CD14-positive monocyte (primary cell): ENCODE measurements at regions not wholly inside any gene's neighbourhood (a gene's known extent, or its start where the extent isn't known, plus 50 kb on each side); places are given as distances from the start of the nearest gene placed in this dataset.

Source experiments
- DNase-seq, 3 donors: peaks; one replicate each; pipeline ENCODE4 v3.0.0-alpha.2; 2011 to 2022
- H2AFZ ChIP-seq: 2 replicates; pipeline ENCODE4 v1.6.0; 2012; ENCODE audit warnings: mild to moderate bottlenecking, low read depth, low read length, inconsistent platforms; ENCODE audit not compliant: insufficient read depth, poor library complexity, severe bottlenecking
- H3K27ac ChIP-seq, 2 donors: 1 replicate in 1 of 2; 2 replicates in 1 of 2; pipeline ENCODE4 v1.5.1; 2012 to 2013; ENCODE audit warnings: low read length in 2 of 2, control low read depth in 1 of 2, inconsistent platforms in 1 of 2, low read depth in 1 of 2, mild to moderate bottlenecking in 1 of 2
- H3K27me3 ChIP-seq, 2 donors: one replicate each; pipeline versions ENCODE4 v1.6.0 to v1.6.1; 2011 to 2013; ENCODE audit warnings: low read length in 2 of 2; ENCODE audit not compliant: control insufficient read depth in 2 of 2, insufficient read depth in 2 of 2
- H3K36me3 ChIP-seq, 2 donors: replicated peaks in 1 of 2; 1 replicate in 1 of 2; 2 replicates in 1 of 2; pipeline versions ENCODE4 v1.5.1 to v1.6.1; 2012 to 2013; ENCODE audit warnings: low read length in 2 of 2, control low read depth in 1 of 2, inconsistent platforms in 1 of 2, mild to moderate bottlenecking in 1 of 2; ENCODE audit not compliant: insufficient read depth in 2 of 2, control insufficient read depth in 1 of 2
- H3K4me1 ChIP-seq, 2 donors: 1 replicate in 1 of 2; 2 replicates in 1 of 2; pipeline versions ENCODE4 v1.5.1 to v1.6.1; 2012 to 2013; ENCODE audit warnings: low read length in 2 of 2, control low read depth in 1 of 2, inconsistent platforms in 1 of 2, mild to moderate bottlenecking in 1 of 2, moderate library complexity in 1 of 2; ENCODE audit not compliant: insufficient read depth in 2 of 2, control insufficient read depth in 1 of 2
- H3K4me2 ChIP-seq: replicated peaks from 2 replicates; pipeline ENCODE3; 2012; ENCODE audit warnings: low read length, moderate library complexity, mild to moderate bottlenecking; ENCODE audit not compliant: poor library complexity, severe bottlenecking; ENCODE audit errors: extremely low read depth
- H3K4me3 ChIP-seq, 3 experiments: fragments of 200-600 bp in 1 of 3; sonication (generic) in 1 of 3; replicated peaks in 1 of 3; 1 replicate in 2 of 3; 2 replicates in 1 of 3; pipeline ENCODE4 v1.5.1; 2011 to 2013; ENCODE audit warnings: low read length in 3 of 3, mild to moderate bottlenecking in 3 of 3, control low read depth in 2 of 3, low read depth in 2 of 3, inconsistent platforms in 1 of 3, moderate library complexity in 1 of 3
- H3K79me2 ChIP-seq: 2 replicates; pipeline ENCODE4 v1.6.0; 2012; ENCODE audit warnings: mild to moderate bottlenecking, control low read depth, inconsistent platforms, low read length, moderate library complexity; ENCODE audit not compliant: insufficient read depth
- H3K9ac ChIP-seq: 2 replicates; pipeline ENCODE4 v1.6.0; 2017; ENCODE audit warnings: low read length, mild to moderate bottlenecking; ENCODE audit not compliant: insufficient read depth, poor library complexity, severe bottlenecking
- H3K9me3 ChIP-seq, 2 donors: replicated peaks in 1 of 2; 1 replicate in 1 of 2; 2 replicates in 1 of 2; pipeline versions ENCODE4 v1.5.1 to v1.6.1; 2012 to 2013; ENCODE audit warnings: low read length in 2 of 2, control low read depth in 1 of 2; ENCODE audit not compliant: control insufficient read depth in 1 of 2, insufficient read depth in 1 of 2
- H4K20me1 ChIP-seq: 2 replicates; pipeline ENCODE4 v1.6.0; 2012; ENCODE audit warnings: mild to moderate bottlenecking, low read length, control low read depth, moderate library complexity; ENCODE audit not compliant: insufficient read depth
- H3K27ac Mint-ChIP-seq, 7 donors: one replicate each; pipeline ENCODE4 v1.8.0; 2020; ENCODE audit warnings: mild to moderate bottlenecking in 7 of 7, mixed read lengths in 7 of 7, moderate library complexity in 6 of 7, inconsistent platforms in 2 of 7
- H3K27me3 Mint-ChIP-seq, 3 donors: one replicate each; pipeline ENCODE4 v1.8.0; 2021 to 2022; ENCODE audit warnings: low read depth in 3 of 3, mild to moderate bottlenecking in 3 of 3, mixed read lengths in 3 of 3, moderate library complexity in 3 of 3, inconsistent platforms in 1 of 3
- H3K36me3 Mint-ChIP-seq, 2 donors: one replicate each; pipeline ENCODE4 v1.8.0; 2020; ENCODE audit warnings: mixed read lengths in 2 of 2, inconsistent platforms in 1 of 2, mild to moderate bottlenecking in 1 of 2
- H3K4me1 Mint-ChIP-seq: one replicate; pipeline ENCODE4 v1.8.0; 2020; ENCODE audit warnings: mild to moderate bottlenecking, mixed read lengths
- H3K4me3 Mint-ChIP-seq, 2 donors: one replicate each; pipeline ENCODE4 v1.8.0; 2020; ENCODE audit warnings: mild to moderate bottlenecking in 2 of 2, mixed read lengths in 2 of 2, moderate library complexity in 1 of 2
- H3K9me3 Mint-ChIP-seq, 7 donors: one replicate each; pipeline ENCODE4 v1.8.0; 2020 to 2022; ENCODE audit warnings: mixed read lengths in 7 of 7, mild to moderate bottlenecking in 6 of 7, moderate library complexity in 6 of 7, inconsistent platforms in 2 of 7
- CTCF ChIP-seq: fragments of 200-600 bp; IDR thresholded peaks from one replicate; pipeline ENCODE4 v1.8.0; 2022; ENCODE audit warnings: antibody characterized with exemption, mild to moderate bottlenecking
- WGBS: methylation state at CpG from one replicate; pipeline ENCODE4 v1.1.5; 2013; ENCODE audit warnings: missing lambda C conversion rate; ENCODE audit not compliant: insufficient coverage; 5-methylcytosine and 5-hydroxymethylcytosine counted together
- intact Hi-C, 2 donors: fragments of 100-400 bp; cut with micrococcal nuclease; formaldehyde crosslinking; loops; one replicate each; pipeline versions ENCODE4 v1.15.0 to v1.15.1; 2023

DNA sequence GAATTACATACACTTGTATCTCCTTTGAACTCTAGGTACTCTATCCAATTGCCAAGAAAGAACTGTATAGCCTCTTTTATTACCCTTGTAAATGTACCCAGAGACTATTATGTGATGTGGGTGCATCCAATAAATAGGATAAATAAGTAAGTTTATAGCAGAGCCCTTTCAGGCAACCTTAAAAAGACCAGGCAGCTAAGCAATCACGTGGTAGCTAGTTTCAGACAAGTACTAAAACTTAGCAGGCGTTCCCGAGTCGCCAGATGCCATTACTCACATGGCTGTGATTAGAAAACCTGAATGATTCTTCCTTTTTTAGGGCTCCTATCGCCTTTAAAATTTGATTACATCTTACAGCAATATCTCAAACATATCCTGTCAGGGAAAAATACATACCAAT, 1303.0 kb downstream of the EFNB2 start:
- Histone ChIP-seq H3K4me2 (no peak overlapping the region), H3K79me2 (no peaks in the 10 kb centered on the region), H3K27ac (no peak overlapping the region), H3K4me1 (no peaks in the 10 kb centered on the region), H3K4me3 (no peak overlapping the region), H3K9me3 (no peaks in the 10 kb centered on the region), H3K9ac (no peak overlapping the region), H3K27me3 (no peaks in the 10 kb centered on the region), H3K36me3 (no peaks in the 10 kb centered on the region), H4K20me1 (no peaks in the 10 kb centered on the region), H2AFZ (no peak overlapping the region)
- WGBS: 93% methylated on average over 4 of the region's 5 CpGs
- no peak for TF ChIP-seq CTCF
- Mint-ChIP-seq H3K36me3 (no peaks in the 10 kb centered on the region), H3K27me3 (peaks cover 0 to 5% (median 2%) of the 10 kb centered on the region in 3 donors), H3K9me3 (peaks cover 0 to 11% (median 2%) of the 10 kb centered on the region in 7 donors), H3K4me1 (no peaks in the 10 kb centered on the region), H3K4me3 (no peak overlapping the region), H3K27ac (no peak overlapping the region)
- intact Hi-C loops: no loop called here
- no peak for DNase-seq

- 86% methylated on average over 4 of the region's 7 CpGs for WGBS
- Mint-ChIP-seq H3K36me3 (no peaks in the 10 kb centered on the region), H3K4me3 (no peak overlapping the region), H3K4me1 (no peaks in the 10 kb centered on the region), H3K27me3 (peaks cover 0 to 5% (median 2%) of the 10 kb centered on the region in 3 donors), H3K9me3 (peaks cover 0 to 11% (median 2%) of the 10 kb centered on the region in 7 donors), H3K27ac (no peak overlapping the region)
- no peak overlapping the region for H2AFZ ChIP-seq
- H3K9me3 ChIP-seq: no peaks in the 10 kb centered on the region
- H3K27me3 ChIP-seq: no peaks in the 10 kb centered on the region
- TF ChIP-seq CTCF: no peak
- H3K4me3 ChIP-seq: no peak overlapping the region
- intact Hi-C loops: no loop called here
- H3K27ac ChIP-seq: no peak overlapping the region
- no peaks in the 10 kb centered on the region for H3K79me2 ChIP-seq
- no peak overlapping the region for H3K4me2 ChIP-seq
- H3K4me1 ChIP-seq: no peaks in the 10 kb centered on the region
- no peaks in the 10 kb centered on the region for H4K20me1 ChIP-seq
- H3K36me3 ChIP-seq: no peaks in the 10 kb centered on the region
- no peak overlapping the region for H3K9ac ChIP-seq
- DNase-seq: no peak
These were observed 1303.5 kb downstream of the EFNB2 start for GRCh38 chr13:105232006-105232405.
